ENCODE measurements at regions not wholly inside any gene's neighbourhood (a gene's known extent, or its start where the extent isn't known, plus 50 kb on each side); places are given as distances from the start of the nearest gene placed in this dataset.
A peak's percentile ranks its signal among the peaks of the same experiment; 100 is the strongest.

GRCh38 chr2:146323564-146323963 is 1521.3 kb upstream of the ACVR2A start:
- H3K36me3 ChIP-seq (ENCODE audit: insufficient read depth, low read length), result no peaks in the 10 kb centered on the region
- H3K79me2 ChIP-seq (ENCODE audit: insufficient read depth, low read length), result no peaks in the 10 kb centered on the region
- Mint-ChIP-seq H3K36me3 (ENCODE audit: low read depth, unreplicated experiment) (no peaks in the 10 kb centered on the region), H3K4me3 (ENCODE audit: unreplicated experiment) (no peak overlapping the region), H3K4me1 (ENCODE audit: low read depth, unreplicated experiment) (peaks cover 5% of the 10 kb centered on the region), H3K27me3 (ENCODE audit: low read depth, unreplicated experiment) (no peaks in the 10 kb centered on the region), H3K27ac (ENCODE audit: unreplicated experiment) (no peak overlapping the region), H3K9me3 (ENCODE audit: unreplicated experiment) (no peaks in the 10 kb centered on the region)
- no peaks in the 10 kb centered on the region for H4K20me1 ChIP-seq (ENCODE audit: insufficient read depth, low read length)
- TF ChIP-seq CTCF (IDR thresholded peaks at IDR 0.05; ENCODE audit: insufficient read depth, low read depth, low read length) (no peak), EZH2 (IDR thresholded peaks at IDR 0.05; ENCODE audit: insufficient read depth, low read length) (no peak)
- no peaks in the 10 kb centered on the region for H3K9me3 ChIP-seq (ENCODE audit: insufficient read depth, low read depth, low read length)
- no peak overlapping the region for H3K4me2 ChIP-seq (ENCODE audit: low read length)
- FAIRE-seq (no peak), DNase-seq (ENCODE audit: low read depth) (peak; percentile 61)
- H3K27ac ChIP-seq (ENCODE audit: low read depth, low read length), result no peak overlapping the region
- no peak overlapping the region for H2AFZ ChIP-seq (ENCODE audit: low read depth, low read length)
- no peak overlapping the region for H3K9ac ChIP-seq (ENCODE audit: low read length)
- H3K4me1 ChIP-seq (ENCODE audit: insufficient read depth, low read length), result peaks cover 5% of the 10 kb centered on the region
- no peaks in the 10 kb centered on the region for H3K27me3 ChIP-seq (ENCODE audit: insufficient read depth, low read length)
- H3K4me3 ChIP-seq (ENCODE audit: insufficient read depth, low read depth, low read length), result no peak overlapping the region

- Histone ChIP-seq H3K4me1 (ENCODE audit: insufficient read depth, low read length) (peaks cover 8% of the 10 kb centered on the region), H3K4me3 (ENCODE audit: insufficient read depth, low read depth, low read length) (no peak overlapping the region), H3K4me2 (ENCODE audit: low read length) (peak overlapping the region; percentile 64), H3K9ac (ENCODE audit: low read length) (no peak overlapping the region), H4K20me1 (ENCODE audit: insufficient read depth, low read length) (no peaks in the 10 kb centered on the region), H3K36me3 (ENCODE audit: insufficient read depth, low read length) (no peaks in the 10 kb centered on the region), H2AFZ (ENCODE audit: low read depth, low read length) (peak overlapping the region; percentile 18), H3K79me2 (ENCODE audit: insufficient read depth, low read length) (no peaks in the 10 kb centered on the region), H3K27me3 (ENCODE audit: insufficient read depth, low read length) (no peaks in the 10 kb centered on the region), H3K27ac (ENCODE audit: low read depth, low read length) (no peak overlapping the region), H3K9me3 (ENCODE audit: insufficient read depth, low read depth, low read length) (no peaks in the 10 kb centered on the region)
- Mint-ChIP-seq H3K4me3 (ENCODE audit: unreplicated experiment) (no peak overlapping the region), H3K36me3 (ENCODE audit: low read depth, unreplicated experiment) (no peaks in the 10 kb centered on the region), H3K4me1 (ENCODE audit: low read depth, unreplicated experiment) (peaks cover 5% of the 10 kb centered on the region), H3K27me3 (ENCODE audit: low read depth, unreplicated experiment) (no peaks in the 10 kb centered on the region), H3K9me3 (ENCODE audit: unreplicated experiment) (no peaks in the 10 kb centered on the region), H3K27ac (ENCODE audit: unreplicated experiment) (no peak overlapping the region)
- FAIRE-seq, result no peak
- TF ChIP-seq EZH2 (IDR thresholded peaks at IDR 0.05; ENCODE audit: insufficient read depth, low read length), result no peak
- TF ChIP-seq CTCF (IDR thresholded peaks at IDR 0.05; ENCODE audit: insufficient read depth, low read depth, low read length), result no peak
- peak; percentile 51 for DNase-seq (ENCODE audit: low read depth)
Observed at GRCh38 chr2:146321175-146321574, 1523.7 kb upstream of the ACVR2A start.

GRCh38 chr2:146317959-146318358 is 1526.9 kb upstream of the ACVR2A start:
- Histone ChIP-seq H3K27ac (ENCODE audit: low read depth, low read length) (no peak overlapping the region), H3K9ac (ENCODE audit: low read length) (no peak overlapping the region), H4K20me1 (ENCODE audit: insufficient read depth, low read length) (no peaks in the 10 kb centered on the region), H3K79me2 (ENCODE audit: insufficient read depth, low read length) (no peaks in the 10 kb centered on the region), H3K9me3 (ENCODE audit: insufficient read depth, low read depth, low read length) (no peaks in the 10 kb centered on the region), H3K4me3 (ENCODE audit: insufficient read depth, low read depth, low read length) (no peak overlapping the region), H2AFZ (ENCODE audit: low read depth, low read length) (no peak overlapping the region), H3K36me3 (ENCODE audit: insufficient read depth, low read length) (no peaks in the 10 kb centered on the region), H3K4me1 (ENCODE audit: insufficient read depth, low read length) (peaks cover 8% of the 10 kb centered on the region), H3K4me2 (ENCODE audit: low read length) (no peak overlapping the region), H3K27me3 (ENCODE audit: insufficient read depth, low read length) (no peaks in the 10 kb centered on the region)
- peaks cover 6% of the 10 kb centered on the region for H3K4me1 Mint-ChIP-seq (ENCODE audit: low read depth, unreplicated experiment)
- no peak overlapping the region for H3K27ac Mint-ChIP-seq (ENCODE audit: unreplicated experiment)
- H3K27me3 Mint-ChIP-seq (ENCODE audit: low read depth, unreplicated experiment), result no peaks in the 10 kb centered on the region
- H3K36me3 Mint-ChIP-seq (ENCODE audit: low read depth, unreplicated experiment), result no peaks in the 10 kb centered on the region
- DNase-seq (ENCODE audit: low read depth) (peak; percentile 64), FAIRE-seq (no peak)
- no peaks in the 10 kb centered on the region for H3K9me3 Mint-ChIP-seq (ENCODE audit: unreplicated experiment)
- TF ChIP-seq CTCF (IDR thresholded peaks at IDR 0.05; ENCODE audit: insufficient read depth, low read depth, low read length) (no peak), EZH2 (IDR thresholded peaks at IDR 0.05; ENCODE audit: insufficient read depth, low read length) (no peak)
- H3K4me3 Mint-ChIP-seq (ENCODE audit: unreplicated experiment), result no peak overlapping the region

Data from astrocyte (in vitro differentiated cells and primary cell).